Activated CD4-positive, alpha-beta memory T cell treated with anti-CD3 and anti-CD28 coated beads for 36 hours (primary cell): ENCODE measurements at regions not wholly inside any gene's neighbourhood (a gene's known extent, or its start where the extent isn't known, plus 50 kb on each side); places are given as distances from the start of the nearest gene placed in this dataset.

Source experiments
- CTCF ChIA-PET: fragments of 350-600 bp; sonication (Branson Sonifier 250); formaldehyde crosslinking; loops from one replicate; lab custom pipeline; 2021; ENCODE audit warnings: antibody characterized with exemption, inconsistent platforms; lab: Charles Lee
- POLR2A ChIA-PET: fragments of 350-600 bp; sonication (Branson Sonifier 250); formaldehyde crosslinking; loops from one replicate; lab custom pipeline; 2021; ENCODE audit warnings: antibody characterized with exemption; lab: Charles Lee
- DNase-seq: peaks from one replicate; pipeline ENCODE4 v3.0.0-alpha.2; 2020
- H3K27ac Mint-ChIP-seq: one replicate; pipeline ENCODE4 v1.8.0; 2021; ENCODE audit warnings: mixed read lengths
- H3K27me3 Mint-ChIP-seq: one replicate; pipeline ENCODE4 v1.8.0; 2021; ENCODE audit warnings: mixed read lengths
- H3K36me3 Mint-ChIP-seq: one replicate; pipeline ENCODE4 v1.8.0; 2021; ENCODE audit warnings: mixed read lengths
- H3K4me1 Mint-ChIP-seq: one replicate; pipeline ENCODE4 v1.8.0; 2021; ENCODE audit warnings: low read depth, mixed read lengths
- H3K4me3 Mint-ChIP-seq: one replicate; pipeline ENCODE4 v1.8.0; 2021; ENCODE audit warnings: mild to moderate bottlenecking, mixed read lengths
- H3K9me3 Mint-ChIP-seq: one replicate; pipeline ENCODE4 v1.8.0; 2021; ENCODE audit warnings: mixed read lengths
- intact Hi-C: fragments of 100-400 bp; cut with micrococcal nuclease; formaldehyde crosslinking; loops from one replicate; pipeline ENCODE4 v1.15.1; 2023

GRCh38 chr22:26842103-26842502, 184.7 kb downstream of the MIAT start:
- DNase-seq, result no peak
- no peak overlapping the region for H3K4me3 Mint-ChIP-seq
- POLR2A ChIA-PET, result no interaction called here
- H3K9me3 Mint-ChIP-seq, result no peaks in the 10 kb centered on the region
- no peaks in the 10 kb centered on the region for H3K27me3 Mint-ChIP-seq
- intact Hi-C loops, result no loop called here
- H3K27ac Mint-ChIP-seq, result no peak overlapping the region
- CTCF ChIA-PET, result no interaction called here
- H3K36me3 Mint-ChIP-seq, result no peaks in the 10 kb centered on the region
- no peaks in the 10 kb centered on the region for H3K4me1 Mint-ChIP-seq

- CTCF ChIA-PET, result no interaction called here
- intact Hi-C loops, result no loop called here
- Mint-ChIP-seq H3K4me1 (no peaks in the 10 kb centered on the region), H3K27ac (no peak overlapping the region), H3K4me3 (no peak overlapping the region), H3K9me3 (no peaks in the 10 kb centered on the region), H3K27me3 (no peaks in the 10 kb centered on the region), H3K36me3 (no peaks in the 10 kb centered on the region)
- POLR2A ChIA-PET, result no interaction called here
- no peak for DNase-seq
Measured at GRCh38 chr22:26845021-26845743, 187.8 kb downstream of the MIAT start.

DNA sequence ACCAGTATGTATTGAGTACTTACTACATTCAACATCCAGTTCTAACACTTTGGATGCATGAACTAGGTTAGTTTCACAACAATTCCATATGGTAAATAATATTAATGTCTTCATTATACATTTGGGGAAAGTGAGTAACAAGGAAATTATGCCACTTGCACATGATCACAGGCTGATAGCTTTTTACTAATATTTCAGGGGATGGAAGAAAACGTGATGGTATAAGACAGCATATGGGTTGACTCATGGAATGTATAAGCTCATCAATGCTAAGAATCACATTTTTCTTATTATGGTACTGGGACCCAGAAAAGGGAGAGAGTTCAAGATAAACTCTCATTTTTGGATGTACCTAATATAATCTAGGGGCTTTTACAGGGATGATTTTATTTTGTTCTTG, 188.7 kb downstream of the MIAT start:
- no peak overlapping the region for H3K4me3 Mint-ChIP-seq
- H3K4me1 Mint-ChIP-seq, result no peaks in the 10 kb centered on the region
- no peaks in the 10 kb centered on the region for H3K27me3 Mint-ChIP-seq
- no peaks in the 10 kb centered on the region for H3K9me3 Mint-ChIP-seq
- ChIA-PET POLR2A (no interaction called here), CTCF (no interaction called here)
- no peaks in the 10 kb centered on the region for H3K36me3 Mint-ChIP-seq
- intact Hi-C loops, result no loop called here
- no peak for DNase-seq
- H3K27ac Mint-ChIP-seq, result no peak overlapping the region

- ChIA-PET POLR2A (no interaction called here), CTCF (no interaction called here)
- Mint-ChIP-seq H3K27ac (no peak overlapping the region), H3K4me3 (no peak overlapping the region), H3K9me3 (no peaks in the 10 kb centered on the region), H3K36me3 (no peaks in the 10 kb centered on the region), H3K27me3 (no peaks in the 10 kb centered on the region), H3K4me1 (no peaks in the 10 kb centered on the region)
- DNase-seq, result no peak
- intact Hi-C loops, result no loop called here
Measured at GRCh38 chr22:26846645-26847044, 189.3 kb downstream of the MIAT start.

- intact Hi-C loops, result no loop called here
- H3K9me3 Mint-ChIP-seq, result no peaks in the 10 kb centered on the region
- H3K27me3 Mint-ChIP-seq, result no peaks in the 10 kb centered on the region
- no peaks in the 10 kb centered on the region for H3K36me3 Mint-ChIP-seq
- no peak overlapping the region for H3K4me3 Mint-ChIP-seq
- no peaks in the 10 kb centered on the region for H3K4me1 Mint-ChIP-seq
- no peak overlapping the region for H3K27ac Mint-ChIP-seq
- POLR2A ChIA-PET, result no interaction called here
- DNase-seq, result no peak
- CTCF ChIA-PET, result no interaction called here
Measured at GRCh38 chr22:26847046-26847445, 189.7 kb downstream of the MIAT start.

GRCh38 chr22:26847816-26848215, 190.4 kb downstream of the MIAT start:
- Mint-ChIP-seq H3K4me3 (no peak overlapping the region), H3K9me3 (no peaks in the 10 kb centered on the region), H3K36me3 (peaks cover 1% of the 10 kb centered on the region), H3K27ac (no peak overlapping the region), H3K27me3 (no peaks in the 10 kb centered on the region), H3K4me1 (no peaks in the 10 kb centered on the region)
- ChIA-PET CTCF (no interaction called here), POLR2A (no interaction called here)
- no peak for DNase-seq
- intact Hi-C loops, result no loop called here

- Mint-ChIP-seq H3K27ac (no peak overlapping the region), H3K36me3 (peaks cover 4% of the 10 kb centered on the region), H3K4me3 (no peak overlapping the region), H3K4me1 (no peaks in the 10 kb centered on the region), H3K9me3 (no peaks in the 10 kb centered on the region), H3K27me3 (no peaks in the 10 kb centered on the region)
- CTCF ChIA-PET, result no interaction called here
- intact Hi-C loops, result no loop called here
- POLR2A ChIA-PET, result no interaction called here
- no peak for DNase-seq
Measured at GRCh38 chr22:26848244-26848920, 191.0 kb downstream of the MIAT start.

- intact Hi-C loops, result no loop called here
- H3K4me1 Mint-ChIP-seq, result no peaks in the 10 kb centered on the region
- no peak overlapping the region for H3K27ac Mint-ChIP-seq
- ChIA-PET CTCF (no interaction called here), POLR2A (no interaction called here)
- no peak for DNase-seq
- H3K36me3 Mint-ChIP-seq, result peaks cover 10% of the 10 kb centered on the region
- no peaks in the 10 kb centered on the region for H3K27me3 Mint-ChIP-seq
- no peaks in the 10 kb centered on the region for H3K9me3 Mint-ChIP-seq
- no peak overlapping the region for H3K4me3 Mint-ChIP-seq
Measured at GRCh38 chr22:26849575-26849974, 192.2 kb downstream of the MIAT start.

DNA sequence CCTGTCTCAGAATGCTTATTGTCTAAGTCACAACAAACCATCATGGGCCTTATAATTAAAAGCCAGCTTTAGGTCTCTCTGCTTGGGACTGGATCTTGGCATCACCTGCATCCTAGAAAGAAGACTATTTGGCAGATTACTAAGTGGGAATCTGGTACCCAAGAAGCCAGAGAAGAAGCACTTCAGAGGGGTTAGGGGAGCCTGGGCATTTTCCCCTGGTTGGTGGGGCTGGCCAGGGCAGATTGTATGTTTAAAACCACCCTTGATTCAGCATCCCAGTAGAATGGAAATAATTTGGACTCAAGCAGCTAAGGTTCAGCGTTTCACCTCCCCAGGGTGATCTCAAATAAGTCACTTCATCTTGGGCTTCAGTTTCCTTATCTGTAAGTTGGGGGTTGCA, 193.7 kb downstream of the MIAT start:
- H3K4me3 Mint-ChIP-seq, result no peak overlapping the region
- no peaks in the 10 kb centered on the region for H3K4me1 Mint-ChIP-seq
- intact Hi-C loops, result no loop called here
- DNase-seq, result no peak
- no peak overlapping the region for H3K27ac Mint-ChIP-seq
- peaks cover 11% of the 10 kb centered on the region for H3K36me3 Mint-ChIP-seq
- no peaks in the 10 kb centered on the region for H3K27me3 Mint-ChIP-seq
- POLR2A ChIA-PET, result interaction anchor here (0.6 kb wide), 1 partner anchor 175 kb away, joined by 3 read pairs; no protein-coding TSS in a partner anchor
- no peaks in the 10 kb centered on the region for H3K9me3 Mint-ChIP-seq
- CTCF ChIA-PET, result no interaction called here

DNA sequence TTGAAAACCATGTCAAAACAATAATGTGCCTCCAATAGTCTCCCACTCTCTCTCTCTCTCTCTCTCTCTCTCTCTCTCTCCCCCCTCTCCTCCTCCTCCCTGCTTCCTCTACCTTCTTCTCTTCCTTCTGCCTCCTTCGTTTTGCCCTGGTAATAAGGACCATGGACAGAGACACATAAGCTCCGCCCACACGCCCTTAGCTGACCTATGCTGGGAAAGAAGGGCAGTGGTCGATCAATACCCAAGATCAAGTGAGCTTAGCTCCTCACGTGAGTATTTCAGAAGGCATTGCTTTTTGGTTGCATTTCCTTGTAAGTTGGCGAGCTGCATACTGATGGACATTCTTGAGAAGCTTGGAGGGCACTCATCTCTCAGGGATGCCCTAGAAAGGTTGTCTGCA, 194.8 kb downstream of the MIAT start:
- Mint-ChIP-seq H3K4me1 (no peaks in the 10 kb centered on the region), H3K36me3 (peaks cover 11% of the 10 kb centered on the region), H3K27me3 (no peaks in the 10 kb centered on the region), H3K9me3 (no peaks in the 10 kb centered on the region), H3K27ac (no peak overlapping the region), H3K4me3 (no peak overlapping the region)
- intact Hi-C loops, result no loop called here
- CTCF ChIA-PET, result no interaction called here
- no peak for DNase-seq
- POLR2A ChIA-PET, result no interaction called here

DNA sequence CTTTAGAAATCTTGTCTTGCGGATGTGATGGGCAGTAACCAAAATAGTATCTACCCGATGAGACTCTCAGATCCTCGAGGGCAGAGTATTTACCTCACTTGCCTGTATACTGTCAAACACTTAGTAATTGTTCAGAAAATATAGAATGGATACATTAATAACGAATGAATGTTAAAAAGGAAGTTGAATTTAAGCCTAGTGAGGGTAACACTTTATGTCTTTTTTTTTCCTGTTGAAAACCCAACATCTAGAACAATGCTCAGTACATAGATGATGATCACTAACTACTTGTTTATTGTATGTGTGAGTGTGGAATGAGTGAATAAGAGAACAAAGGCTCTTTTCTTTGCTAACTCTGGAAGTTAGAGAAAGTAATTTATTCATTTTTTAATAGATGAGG, 195.7 kb downstream of the MIAT start:
- Mint-ChIP-seq H3K27ac (no peak overlapping the region), H3K27me3 (no peaks in the 10 kb centered on the region), H3K36me3 (peaks cover 11% of the 10 kb centered on the region), H3K4me1 (no peaks in the 10 kb centered on the region), H3K4me3 (no peak overlapping the region), H3K9me3 (no peaks in the 10 kb centered on the region)
- CTCF ChIA-PET, result no interaction called here
- POLR2A ChIA-PET, result no interaction called here
- intact Hi-C loops, result no loop called here
- no peak for DNase-seq

GRCh38 chr22:26853495-26853894, 196.1 kb downstream of the MIAT start:
- Mint-ChIP-seq H3K36me3 (peaks cover 11% of the 10 kb centered on the region), H3K9me3 (no peaks in the 10 kb centered on the region), H3K4me1 (no peaks in the 10 kb centered on the region), H3K27ac (no peak overlapping the region), H3K27me3 (no peaks in the 10 kb centered on the region), H3K4me3 (no peak overlapping the region)
- DNase-seq, result no peak
- intact Hi-C loops, result no loop called here
- ChIA-PET CTCF (no interaction called here), POLR2A (no interaction called here)

DNA sequence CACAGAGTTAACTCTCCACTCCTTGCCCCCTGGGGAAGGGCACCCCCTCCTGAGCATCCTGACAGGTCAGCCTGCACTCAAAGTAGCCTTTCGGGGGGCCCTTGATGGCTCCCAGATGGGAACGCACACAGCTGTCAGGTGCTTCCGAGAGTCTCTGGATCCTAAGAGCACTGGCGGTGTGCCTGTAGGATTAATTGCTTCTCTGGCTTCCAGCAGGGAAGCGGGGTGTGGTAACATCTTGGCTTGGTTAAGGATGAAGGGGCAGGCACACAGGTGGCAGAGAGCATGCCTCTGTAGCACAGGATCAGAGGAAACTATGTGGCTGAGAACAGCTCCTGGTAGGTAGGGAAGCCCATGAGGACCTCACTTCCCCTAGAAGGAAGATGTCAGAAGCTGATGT, 199.8 kb downstream of the MIAT start:
- Mint-ChIP-seq H3K4me1 (no peaks in the 10 kb centered on the region), H3K27ac (no peak overlapping the region), H3K27me3 (no peaks in the 10 kb centered on the region), H3K36me3 (peaks cover 17% of the 10 kb centered on the region), H3K9me3 (no peaks in the 10 kb centered on the region), H3K4me3 (no peak overlapping the region)
- POLR2A ChIA-PET, result no interaction called here
- intact Hi-C loops, result no loop called here
- CTCF ChIA-PET, result no interaction called here
- DNase-seq, result no peak
